Loucy (cell line): ENCODE measurements at regions not wholly inside any gene's neighbourhood (a gene's known extent, or its start where the extent isn't known, plus 50 kb on each side); places are given as distances from the start of the nearest gene placed in this dataset.

ENCODE experiments used
- H2AFZ ChIP-seq: fragments of 200-600 bp; sonication (generic); 2 replicates; pipeline ENCODE4 v1.6.0; 2016; ENCODE audit warnings: antibody characterized with exemption, mild to moderate bottlenecking, low read length, moderate library complexity
- H3F3A ChIP-seq: fragments of 200-600 bp; 2 replicates; pipeline ENCODE4 v1.6.0; 2016; ENCODE audit warnings: antibody characterized with exemption, low read depth, mild to moderate bottlenecking
- H3K27me3 ChIP-seq: fragments of 200-600 bp; sonication (generic); 2 replicates; pipeline ENCODE4 v1.6.1; 2014; ENCODE audit warnings: low read length, mild to moderate bottlenecking; ENCODE audit not compliant: insufficient read depth, poor library complexity, severe bottlenecking
- H3K36me3 ChIP-seq: fragments of 200-600 bp; sonication (generic); 2 replicates; pipeline ENCODE4 v1.6.1; 2016; ENCODE audit warnings: low read length; ENCODE audit not compliant: insufficient read depth
- H3K4me1 ChIP-seq: fragments of 200-600 bp; sonication (generic); 2 replicates; pipeline ENCODE4 v1.5.1; 2014; ENCODE audit warnings: low read length, mild to moderate bottlenecking; ENCODE audit not compliant: insufficient read depth, poor library complexity, severe bottlenecking
- H3K4me2 ChIP-seq: fragments of 200-600 bp; sonication (generic); 2 replicates; pipeline ENCODE4 v1.6.0; 2014; ENCODE audit warnings: antibody characterized with exemption, low read length, low read depth, mild to moderate bottlenecking; ENCODE audit not compliant: poor library complexity, severe bottlenecking
- H3K4me3 ChIP-seq: fragments of 200-600 bp; sonication (generic); 2 replicates; pipeline ENCODE4 v1.5.1; 2014; ENCODE audit warnings: low read length, mild to moderate bottlenecking, mixed read lengths; ENCODE audit not compliant: poor library complexity, severe bottlenecking
- H3K79me2 ChIP-seq: fragments of 200-600 bp; sonication (generic); 2 replicates; pipeline ENCODE4 v1.6.1; 2014; ENCODE audit warnings: low read length; ENCODE audit not compliant: insufficient read depth
- H3K9ac ChIP-seq: fragments of 200-600 bp; sonication (generic); 2 replicates; pipeline ENCODE4 v1.6.0; 2014; ENCODE audit warnings: mild to moderate bottlenecking, low read depth, low read length, moderate library complexity; ENCODE audit not compliant: poor library complexity, severe bottlenecking
- H3K9me2 ChIP-seq: fragments of 200-600 bp; sonication (generic); replicated peaks from 2 replicates; pipeline ENCODE4 v1.6.1; 2016; ENCODE audit warnings: low read depth, low read length, mixed read lengths
- H3K9me3 ChIP-seq: fragments of 200-600 bp; sonication (generic); 2 replicates; pipeline ENCODE4 v1.6.1; 2014; ENCODE audit warnings: mild to moderate bottlenecking, antibody characterized with exemption, low read length, low read depth; ENCODE audit not compliant: insufficient read depth
- H4K20me1 ChIP-seq: fragments of 200-600 bp; sonication (generic); 2 replicates; pipeline ENCODE4 v1.6.0; 2014; ENCODE audit warnings: antibody characterized with exemption, low read length, mild to moderate bottlenecking; ENCODE audit not compliant: insufficient read depth, poor library complexity, severe bottlenecking
- EZH2phosphoT487 ChIP-seq: fragments of 200-600 bp; IDR thresholded peaks from 2 replicates; pipeline ENCODE4 v1.6.1; 2018; ENCODE audit warnings: antibody characterized with exemption, mild to moderate bottlenecking, moderate library complexity, borderline replicate concordance
- TF ChIP-seq, protein P1 (sequence below): fragments of 200-600 bp; sonication (generic); conservative IDR thresholded peaks from 2 replicates; pipeline ENCODE4 v1.5.1; 2014; ENCODE audit warnings: mild to moderate bottlenecking, antibody characterized with exemption, low read length

DNA sequence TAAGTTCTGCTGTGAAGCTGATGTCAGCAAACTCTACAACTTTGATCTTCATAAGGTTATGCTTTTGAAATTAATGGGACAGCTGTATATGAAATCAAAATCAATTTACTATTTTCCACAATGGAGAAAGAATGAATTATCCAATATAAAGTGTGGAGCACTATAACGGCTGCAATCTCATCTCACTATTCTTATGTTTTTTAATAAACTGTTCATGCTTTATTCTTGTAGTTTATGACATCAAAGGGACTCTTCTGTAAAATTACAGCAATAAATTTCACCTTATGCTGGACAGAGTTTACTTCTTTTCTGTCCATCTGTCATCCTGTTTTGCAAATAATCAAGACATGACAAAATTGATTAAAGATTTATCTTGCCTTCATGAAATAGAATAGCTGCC lies 192.5 kb downstream of the TECRL start:
- Histone ChIP-seq H3K79me2 (no peaks in the 10 kb centered on the region), H3K4me1 (peaks cover 12% of the 10 kb centered on the region), H2AFZ (peak overlapping the region; percentile 24; the same call in 1 of the 2 replicates), H3F3A (no peaks in the 10 kb centered on the region), H3K9me3 (no peaks in the 10 kb centered on the region), H3K4me3 (no peak overlapping the region), H3K4me2 (no peak overlapping the region), H3K9ac (no peak overlapping the region), H3K9me2 (no peaks in the 10 kb centered on the region), H3K36me3 (no peaks in the 10 kb centered on the region), H3K27me3 (no peaks in the 10 kb centered on the region), H4K20me1 (no peaks in the 10 kb centered on the region)
- no peak for TF ChIP-seq EZH2phosphoT487
- TF ChIP-seq, protein P1, sequence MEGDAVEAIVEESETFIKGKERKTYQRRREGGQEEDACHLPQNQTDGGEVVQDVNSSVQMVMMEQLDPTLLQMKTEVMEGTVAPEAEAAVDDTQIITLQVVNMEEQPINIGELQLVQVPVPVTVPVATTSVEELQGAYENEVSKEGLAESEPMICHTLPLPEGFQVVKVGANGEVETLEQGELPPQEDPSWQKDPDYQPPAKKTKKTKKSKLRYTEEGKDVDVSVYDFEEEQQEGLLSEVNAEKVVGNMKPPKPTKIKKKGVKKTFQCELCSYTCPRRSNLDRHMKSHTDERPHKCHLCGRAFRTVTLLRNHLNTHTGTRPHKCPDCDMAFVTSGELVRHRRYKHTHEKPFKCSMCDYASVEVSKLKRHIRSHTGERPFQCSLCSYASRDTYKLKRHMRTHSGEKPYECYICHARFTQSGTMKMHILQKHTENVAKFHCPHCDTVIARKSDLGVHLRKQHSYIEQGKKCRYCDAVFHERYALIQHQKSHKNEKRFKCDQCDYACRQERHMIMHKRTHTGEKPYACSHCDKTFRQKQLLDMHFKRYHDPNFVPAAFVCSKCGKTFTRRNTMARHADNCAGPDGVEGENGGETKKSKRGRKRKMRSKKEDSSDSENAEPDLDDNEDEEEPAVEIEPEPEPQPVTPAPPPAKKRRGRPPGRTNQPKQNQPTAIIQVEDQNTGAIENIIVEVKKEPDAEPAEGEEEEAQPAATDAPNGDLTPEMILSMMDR = no peak

DNA sequence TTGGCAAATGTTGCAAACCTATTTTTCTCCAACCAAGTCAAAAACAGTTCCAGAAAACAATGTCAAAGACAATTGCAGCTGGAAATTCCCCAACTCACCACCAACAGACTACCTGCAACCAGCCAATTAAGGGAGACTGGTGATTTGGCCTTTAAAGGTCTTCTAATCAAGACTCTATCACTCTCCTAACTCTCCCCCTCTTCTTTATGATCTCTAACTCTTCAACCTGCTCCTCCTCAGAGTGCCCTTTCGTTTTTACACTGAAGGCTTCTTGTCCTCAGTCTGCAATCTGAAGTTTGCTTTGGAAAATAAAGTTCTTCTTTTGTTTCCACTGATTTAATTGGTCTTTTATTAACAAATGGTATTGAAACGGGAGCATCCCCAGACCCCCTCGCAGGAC lies 203.9 kb downstream of the TECRL start:
- Histone ChIP-seq H3K9me3 (no peaks in the 10 kb centered on the region), H3K27me3 (no peaks in the 10 kb centered on the region), H3K36me3 (no peaks in the 10 kb centered on the region), H2AFZ (peak overlapping the region; percentile 61), H3K9me2 (no peaks in the 10 kb centered on the region), H4K20me1 (no peaks in the 10 kb centered on the region), H3K4me3 (peak overlapping the region; percentile 55), H3K79me2 (no peaks in the 10 kb centered on the region), H3K4me2 (peak overlapping the region; percentile 64), H3F3A (no peaks in the 10 kb centered on the region; the same call in 1 of the 2 replicates), H3K9ac (peak overlapping the region; percentile 43), H3K4me1 (peaks cover 22% of the 10 kb centered on the region)
- TF ChIP-seq, protein P1 = no peak
- no peak for TF ChIP-seq EZH2phosphoT487

DNA sequence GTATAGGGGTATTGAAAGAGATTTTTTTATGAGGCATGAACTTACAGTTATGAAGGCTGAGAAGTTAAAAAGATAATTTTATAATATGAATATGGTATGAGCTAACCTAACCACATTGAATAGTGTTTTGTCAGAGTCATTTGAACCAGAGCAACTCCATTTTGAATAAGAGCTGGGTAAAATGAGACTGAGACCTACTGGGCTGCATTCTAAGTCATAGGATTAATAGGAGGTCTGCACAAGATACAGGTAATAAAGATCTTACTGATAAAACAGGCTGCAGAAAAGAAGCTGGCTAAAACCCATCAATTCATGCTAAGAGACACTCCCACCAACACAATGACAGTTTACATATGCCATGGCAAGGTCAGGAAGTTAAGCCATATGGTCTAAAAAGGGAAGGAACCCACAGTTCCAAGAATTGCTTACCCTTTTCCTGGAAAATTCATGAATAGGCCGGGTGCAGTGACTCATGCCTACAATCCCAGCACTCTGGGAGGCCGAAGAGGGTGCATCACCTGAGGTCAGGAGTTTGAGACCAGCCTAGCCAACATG lies 209.2 kb downstream of the TECRL start:
- Histone ChIP-seq H3F3A (no peaks in the 10 kb centered on the region; the same call in 1 of the 2 replicates), H3K4me2 (no peak overlapping the region), H3K36me3 (no peaks in the 10 kb centered on the region), H3K79me2 (no peaks in the 10 kb centered on the region), H3K9ac (no peak overlapping the region), H3K9me3 (no peaks in the 10 kb centered on the region), H3K4me3 (no peak overlapping the region), H2AFZ (peak overlapping the region; percentile 7; the same call in 1 of the 2 replicates), H4K20me1 (no peaks in the 10 kb centered on the region), H3K27me3 (no peaks in the 10 kb centered on the region), H3K4me1 (peaks cover 31% of the 10 kb centered on the region), H3K9me2 (no peaks in the 10 kb centered on the region)
- no peak for TF ChIP-seq EZH2phosphoT487
- TF ChIP-seq, protein P1 = no peak
